ENCODE measurements at regions not wholly inside any gene's neighbourhood (a gene's known extent, or its start where the extent isn't known, plus 50 kb on each side); places are given as distances from the start of the nearest gene placed in this dataset.

DNA sequence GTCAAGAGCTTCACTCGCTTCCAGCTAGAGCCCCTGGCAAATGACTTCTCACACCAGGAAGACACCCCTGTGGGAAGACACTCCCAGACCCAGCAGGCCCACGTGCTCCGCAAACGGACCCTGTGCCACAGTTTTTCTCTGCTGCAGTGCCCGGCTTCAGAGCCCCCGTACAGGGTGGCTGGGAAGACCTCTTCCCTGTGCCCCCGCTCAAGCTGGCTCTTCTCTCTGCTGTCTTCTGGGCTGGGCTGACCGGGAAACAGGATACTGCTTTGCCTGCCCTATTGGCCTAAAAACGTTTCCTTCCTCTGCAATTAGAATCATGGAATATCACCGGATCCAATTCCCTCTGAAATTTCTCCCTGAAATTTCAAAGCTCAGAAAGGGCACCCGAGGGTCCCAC, 63.7 kb upstream of the CRHR1 start:
- DNase-seq (ENCODE audit: low read depth), result no peak

DNA sequence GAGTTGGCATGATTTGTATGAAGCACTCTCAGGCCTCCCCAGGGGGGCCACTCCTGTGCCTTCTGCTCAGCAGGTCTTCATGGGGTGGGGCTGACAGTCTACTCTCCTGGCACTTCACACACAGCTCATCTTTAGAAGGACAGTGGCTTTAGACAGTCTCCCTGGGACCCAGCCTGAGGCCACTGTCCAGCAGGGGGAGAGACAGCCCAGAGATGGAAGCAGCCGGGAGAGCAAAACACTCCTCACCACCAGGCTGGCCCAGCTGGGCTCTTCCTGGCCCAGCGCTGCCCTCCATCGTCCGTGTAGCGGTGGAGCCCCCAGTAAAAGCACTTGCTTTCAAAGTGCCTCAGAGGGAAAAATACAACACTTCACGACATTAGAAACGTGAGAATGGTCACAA, 62.0 kb upstream of the CRHR1 start:
- DNase-seq (ENCODE audit: low read depth), result no peak

DNA sequence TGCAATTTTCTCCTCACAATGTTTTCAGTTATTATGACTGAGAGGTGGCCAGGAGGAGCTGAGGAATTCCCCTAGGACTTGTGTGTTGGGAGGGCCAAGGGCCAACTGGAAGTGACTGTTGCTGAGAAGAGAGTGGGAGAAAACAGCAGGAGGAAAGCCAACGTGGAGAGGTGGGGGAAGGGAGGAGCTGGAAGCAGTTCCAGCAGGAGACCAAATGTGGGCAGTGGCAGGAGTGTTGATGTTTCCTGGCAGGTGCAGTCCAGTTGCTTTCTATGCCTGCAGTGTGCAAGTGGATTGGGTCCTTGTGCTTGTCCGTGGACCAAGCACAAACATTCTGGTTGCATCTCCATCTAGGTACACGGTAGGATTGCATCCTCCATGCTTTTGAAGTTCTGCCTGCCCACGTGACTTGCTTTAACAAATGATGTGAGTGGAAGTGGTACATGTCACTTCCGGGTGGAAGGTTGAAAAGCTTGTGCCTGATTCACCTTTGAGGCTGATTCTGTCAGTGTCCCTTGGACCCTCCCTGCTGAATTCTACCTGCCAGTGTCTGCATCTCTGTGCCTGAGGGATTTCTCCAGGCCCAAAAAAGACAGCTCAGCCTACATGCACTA, 54.7 kb upstream of the CRHR1 start:
- no peak for DNase-seq (ENCODE audit: low read depth)

- no peak for DNase-seq (ENCODE audit: low read depth)
Observed at GRCh38 chr17:45730192-45730591, 53.9 kb upstream of the CRHR1 start.

GRCh38 chr17:45731459-45731858, 52.7 kb upstream of the CRHR1 start:
- DNase-seq (ENCODE audit: low read depth), result no peak

- DNase-seq (ENCODE audit: low read depth), result no peak
Observed at GRCh38 chr17:45732926-45733505, 51.1 kb upstream of the CRHR1 start.

DNA sequence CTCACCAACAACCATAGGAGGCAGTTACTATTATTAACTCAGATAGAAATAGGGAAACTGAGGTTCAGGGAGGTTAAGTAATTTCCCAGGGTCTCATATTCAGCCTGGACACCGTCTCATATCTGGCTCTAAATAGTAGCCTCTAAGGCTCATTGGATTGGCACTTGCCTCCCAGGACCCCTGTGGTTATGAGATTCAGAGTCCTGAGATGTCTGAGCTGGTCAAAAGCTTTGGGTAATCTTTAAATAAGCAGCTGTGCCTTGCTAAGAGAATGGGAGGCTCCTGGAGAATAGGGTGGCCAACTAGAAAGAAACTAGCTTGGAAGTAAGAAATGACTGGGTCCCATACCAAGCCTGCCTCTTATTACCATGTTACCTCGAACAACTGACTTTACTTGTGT, 50.3 kb upstream of the CRHR1 start:
- DNase-seq (ENCODE audit: low read depth), result no peak

All from activated T-helper 9 cell treated with anti-CD3 and anti-CD28 coated beads, Interleukin-2, amount 50 U/mL, for 16 hours (primary cell).